Hepatocyte (in vitro differentiated cells): ENCODE measurements at regions not wholly inside any gene's neighbourhood (a gene's known extent, or its start where the extent isn't known, plus 50 kb on each side); places are given as distances from the start of the nearest gene placed in this dataset.

ENCODE experiments used
- EZH2 ChIP-seq: fragments of 200-600 bp; sonication (generic); IDR thresholded peaks from 2 replicates; pipeline ENCODE4 v1.6.1; 2016; ENCODE audit warnings: antibody characterized with exemption, mild to moderate bottlenecking, borderline replicate concordance
- EZH2phosphoT487 ChIP-seq: fragments of 200-600 bp; sonication (generic); IDR thresholded peaks from one replicate; pipeline ENCODE4 v1.6.1; 2018; ENCODE audit warnings: antibody characterized with exemption, mild to moderate bottlenecking, low read depth, moderate library complexity; ENCODE audit not compliant: unreplicated experiment, severe bottlenecking
- TF ChIP-seq, protein P1 (sequence below): fragments of 200-600 bp; sonication (generic); IDR thresholded peaks from 2 replicates; pipeline ENCODE4 v1.5.1; 2016; ENCODE audit warnings: antibody characterized with exemption, mild to moderate bottlenecking; ENCODE audit not compliant: poor library complexity

DNA sequence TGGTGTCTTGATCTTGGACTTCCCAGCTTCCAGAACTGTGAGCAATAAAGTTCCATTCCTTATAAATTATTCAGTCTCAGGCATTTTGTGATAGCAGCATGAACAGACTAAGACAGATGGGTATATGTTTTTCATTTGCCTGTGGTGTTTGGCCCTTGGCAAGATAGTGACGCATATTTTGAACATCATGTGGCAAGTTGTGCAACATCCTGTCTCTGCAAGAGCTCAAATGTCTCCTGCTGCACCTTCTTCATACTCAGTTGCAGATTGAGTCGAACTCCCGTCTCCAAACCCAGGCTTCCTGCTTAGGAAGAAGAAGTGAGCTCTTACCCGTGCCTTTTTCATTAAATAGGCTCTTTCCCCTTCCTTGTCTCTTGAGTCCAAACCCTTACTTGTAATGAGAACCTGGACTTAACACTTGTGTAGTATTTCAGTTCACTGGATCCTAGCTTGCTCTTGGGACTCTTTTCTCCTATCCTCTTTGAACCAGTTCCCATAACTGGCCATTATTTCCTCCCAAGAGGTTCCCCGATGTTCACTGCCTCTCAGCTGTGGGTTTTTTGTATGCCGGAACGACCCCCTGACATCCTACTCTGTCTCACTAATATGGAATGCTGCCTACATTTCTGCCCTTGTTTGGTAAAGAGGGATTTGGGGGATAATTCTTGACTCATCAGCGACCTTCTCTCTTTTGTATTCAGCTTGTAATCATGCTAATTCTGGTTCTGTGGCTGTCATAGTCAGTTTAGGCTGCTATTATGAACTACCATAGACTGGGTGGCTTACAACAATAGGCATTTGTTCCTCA is 125.0 kb upstream of the KCNK2 start:
- TF ChIP-seq, protein P1, sequence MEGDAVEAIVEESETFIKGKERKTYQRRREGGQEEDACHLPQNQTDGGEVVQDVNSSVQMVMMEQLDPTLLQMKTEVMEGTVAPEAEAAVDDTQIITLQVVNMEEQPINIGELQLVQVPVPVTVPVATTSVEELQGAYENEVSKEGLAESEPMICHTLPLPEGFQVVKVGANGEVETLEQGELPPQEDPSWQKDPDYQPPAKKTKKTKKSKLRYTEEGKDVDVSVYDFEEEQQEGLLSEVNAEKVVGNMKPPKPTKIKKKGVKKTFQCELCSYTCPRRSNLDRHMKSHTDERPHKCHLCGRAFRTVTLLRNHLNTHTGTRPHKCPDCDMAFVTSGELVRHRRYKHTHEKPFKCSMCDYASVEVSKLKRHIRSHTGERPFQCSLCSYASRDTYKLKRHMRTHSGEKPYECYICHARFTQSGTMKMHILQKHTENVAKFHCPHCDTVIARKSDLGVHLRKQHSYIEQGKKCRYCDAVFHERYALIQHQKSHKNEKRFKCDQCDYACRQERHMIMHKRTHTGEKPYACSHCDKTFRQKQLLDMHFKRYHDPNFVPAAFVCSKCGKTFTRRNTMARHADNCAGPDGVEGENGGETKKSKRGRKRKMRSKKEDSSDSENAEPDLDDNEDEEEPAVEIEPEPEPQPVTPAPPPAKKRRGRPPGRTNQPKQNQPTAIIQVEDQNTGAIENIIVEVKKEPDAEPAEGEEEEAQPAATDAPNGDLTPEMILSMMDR: no peak
- no peak for TF ChIP-seq EZH2
- TF ChIP-seq EZH2phosphoT487: no peak
